ENCODE measurements at regions not wholly inside any gene's neighbourhood (a gene's known extent, or its start where the extent isn't known, plus 50 kb on each side); places are given as distances from the start of the nearest gene placed in this dataset.
A peak's percentile ranks its signal among the peaks of the same experiment; 100 is the strongest.
"Not testable (repeated sequence)": the region's sequence is repeated elsewhere in the genome, so short reads cannot be mapped to it uniquely, and the experiment has no call there.

GRCh38 chr4:154119317-154119716 is 330.4 kb upstream of the SFRP2 start:
- Histone ChIP-seq H3K27ac (no peak overlapping the region), H3K36me3 (ENCODE audit: insufficient read depth) (no peaks in the 10 kb centered on the region), H3K9ac (no peak overlapping the region), H3K4me3 (IDR thresholded peaks at IDR 0.05; ENCODE audit: insufficient read depth, low read depth, low read length) (no peak overlapping the region), H3K79me2 (ENCODE audit: insufficient read depth, low read depth) (no peaks in the 10 kb centered on the region), H3K27me3 (ENCODE audit: insufficient read depth, low read depth) (peaks cover 74% of the 10 kb centered on the region), H3K4me1 (ENCODE audit: low read depth, poor library complexity, severe bottlenecking) (peaks cover 18% of the 10 kb centered on the region), H4K20me1 (ENCODE audit: insufficient read depth) (no peaks in the 10 kb centered on the region), H2AFZ (ENCODE audit: low read depth) (no peak overlapping the region), H3K4me2 (no peak overlapping the region)
- peak; percentile 68 for TF ChIP-seq CTCF (conservative IDR thresholded peaks at IDR 0.05; ENCODE audit: low read depth, low read length)

- peaks cover 18% of the 10 kb centered on the region for H3K4me1 ChIP-seq (ENCODE audit: low read depth, poor library complexity, severe bottlenecking)
- not testable (repeated sequence) for H4K20me1 ChIP-seq (ENCODE audit: insufficient read depth); H3K36me3 ChIP-seq (ENCODE audit: insufficient read depth); H3K9ac ChIP-seq; H3K4me2 ChIP-seq; H3K27ac ChIP-seq; H3K79me2 ChIP-seq (ENCODE audit: insufficient read depth, low read depth); H3K4me3 ChIP-seq (IDR thresholded peaks at IDR 0.05; ENCODE audit: insufficient read depth, low read depth, low read length); H2AFZ ChIP-seq (ENCODE audit: low read depth)
- H3K27me3 ChIP-seq (ENCODE audit: insufficient read depth, low read depth): peaks cover 58% of the 10 kb centered on the region
These were observed 328.8 kb upstream of the SFRP2 start for GRCh38 chr4:154117726-154118125.

GRCh38 chr4:154107337-154107736 is 318.5 kb upstream of the SFRP2 start:
- H4K20me1 ChIP-seq (ENCODE audit: insufficient read depth): no peaks in the 10 kb centered on the region
- no peaks in the 10 kb centered on the region for H3K79me2 ChIP-seq (ENCODE audit: insufficient read depth, low read depth)
- no peak for TF ChIP-seq CTCF (conservative IDR thresholded peaks at IDR 0.05; ENCODE audit: low read depth, low read length)
- H3K9ac ChIP-seq: no peak overlapping the region
- no peaks in the 10 kb centered on the region for H3K36me3 ChIP-seq (ENCODE audit: insufficient read depth)
- H3K27ac ChIP-seq: no peak overlapping the region
- H2AFZ ChIP-seq (ENCODE audit: low read depth): no peak overlapping the region
- H3K4me2 ChIP-seq: no peak overlapping the region
- H3K4me3 ChIP-seq (IDR thresholded peaks at IDR 0.05; ENCODE audit: insufficient read depth, low read depth, low read length): no peak overlapping the region
- no peaks in the 10 kb centered on the region for H3K4me1 ChIP-seq (ENCODE audit: low read depth, poor library complexity, severe bottlenecking)
- no peaks in the 10 kb centered on the region for H3K27me3 ChIP-seq (ENCODE audit: insufficient read depth, low read depth)

- Histone ChIP-seq H3K4me3 (IDR thresholded peaks at IDR 0.05; ENCODE audit: insufficient read depth, low read depth, low read length) (no peak overlapping the region), H3K4me1 (ENCODE audit: low read depth, poor library complexity, severe bottlenecking) (no peaks in the 10 kb centered on the region), H3K4me2 (no peak overlapping the region), H3K36me3 (ENCODE audit: insufficient read depth) (no peaks in the 10 kb centered on the region), H3K79me2 (ENCODE audit: insufficient read depth, low read depth) (no peaks in the 10 kb centered on the region), H2AFZ (ENCODE audit: low read depth) (no peak overlapping the region), H4K20me1 (ENCODE audit: insufficient read depth) (no peaks in the 10 kb centered on the region), H3K9ac (no peak overlapping the region), H3K27ac (no peak overlapping the region), H3K27me3 (ENCODE audit: insufficient read depth, low read depth) (no peaks in the 10 kb centered on the region)
- no peak for TF ChIP-seq CTCF (conservative IDR thresholded peaks at IDR 0.05; ENCODE audit: low read depth, low read length)
These were observed 299.9 kb upstream of the SFRP2 start for GRCh38 chr4:154088741-154089140.

GRCh38 chr4:154086247-154086646 is 297.4 kb upstream of the SFRP2 start:
- Histone ChIP-seq H3K27me3 (ENCODE audit: insufficient read depth, low read depth) (no peaks in the 10 kb centered on the region), H4K20me1 (ENCODE audit: insufficient read depth) (no peaks in the 10 kb centered on the region), H3K4me3 (IDR thresholded peaks at IDR 0.05; ENCODE audit: insufficient read depth, low read depth, low read length) (no peak overlapping the region), H3K4me1 (ENCODE audit: low read depth, poor library complexity, severe bottlenecking) (no peaks in the 10 kb centered on the region), H3K36me3 (ENCODE audit: insufficient read depth) (no peaks in the 10 kb centered on the region), H3K4me2 (no peak overlapping the region), H3K9ac (no peak overlapping the region), H2AFZ (ENCODE audit: low read depth) (no peak overlapping the region), H3K27ac (no peak overlapping the region), H3K79me2 (ENCODE audit: insufficient read depth, low read depth) (no peaks in the 10 kb centered on the region)
- no peak for TF ChIP-seq CTCF (conservative IDR thresholded peaks at IDR 0.05; ENCODE audit: low read depth, low read length)
